T47D (cell line): ENCODE measurements at regions not wholly inside any gene's neighbourhood (a gene's known extent, or its start where the extent isn't known, plus 50 kb on each side); places are given as distances from the start of the nearest gene placed in this dataset.

Experiments used
- DNase-seq, 2 experiments: peaks; one replicate each; pipeline versions ENCODE4 v3.0.0 to v3.0.0-alpha.2; 2011 to 2012; ENCODE audit warnings: low read depth in 1 of 2, low spot score in 1 of 2
- JUND ChIP-seq: IDR thresholded peaks from 2 replicates; pipeline ENCODE4 v1.6.1; 2012; ENCODE audit warnings: low read depth
- in situ Hi-C: cut with HindIII; loops from 2 replicates; pipeline ENCODE4 v1.10.0; 2016; ENCODE audit warnings: low sequenced_read_pairs, low pct_unique_long_range_greater_than_20kb

- in situ Hi-C loops: no loop called here
- DNase-seq: no peak
- no peak for TF ChIP-seq JUND
These were observed 128.8 kb upstream of the CDH4 start for GRCh38 chr20:61123286-61123685.

- no peak for DNase-seq
- in situ Hi-C loops: no loop called here
- TF ChIP-seq JUND: no peak
These were observed 128.2 kb upstream of the CDH4 start for GRCh38 chr20:61123751-61124368.

- in situ Hi-C loops: no loop called here
- no peak for DNase-seq
- TF ChIP-seq JUND: no peak
These were observed 127.0 kb upstream of the CDH4 start for GRCh38 chr20:61125076-61125475.

- TF ChIP-seq JUND: no peak
- no peak for DNase-seq
- in situ Hi-C loops: no loop called here
These were observed 126.4 kb upstream of the CDH4 start for GRCh38 chr20:61125546-61126180.

GRCh38 chr20:61126369-61127195 is 125.5 kb upstream of the CDH4 start:
- in situ Hi-C loops: no loop called here
- no peak for TF ChIP-seq JUND
- no peak for DNase-seq

- in situ Hi-C loops: no loop called here
- DNase-seq: no peak
- no peak for TF ChIP-seq JUND
These were observed 124.6 kb upstream of the CDH4 start for GRCh38 chr20:61127311-61128039.

- TF ChIP-seq JUND: no peak
- in situ Hi-C loops: no loop called here
- no peak for DNase-seq
These were observed 123.3 kb upstream of the CDH4 start for GRCh38 chr20:61128701-61129269.

GRCh38 chr20:61129311-61129710 is 122.8 kb upstream of the CDH4 start:
- TF ChIP-seq JUND: no peak
- in situ Hi-C loops: no loop called here
- DNase-seq: no peak

GRCh38 chr20:61130156-61130555 is 121.9 kb upstream of the CDH4 start:
- in situ Hi-C loops: no loop called here
- no peak for TF ChIP-seq JUND
- no peak for DNase-seq

GRCh38 chr20:61131944-61132343 is 120.1 kb upstream of the CDH4 start:
- in situ Hi-C loops: no loop called here
- DNase-seq: no peak
- no peak for TF ChIP-seq JUND

GRCh38 chr20:61133611-61134010 is 118.5 kb upstream of the CDH4 start:
- no peak for DNase-seq
- TF ChIP-seq JUND: no peak
- in situ Hi-C loops: no loop called here

GRCh38 chr20:61134296-61135030 is 117.6 kb upstream of the CDH4 start:
- peak in 1 of 2 experiments; percentile 33 for DNase-seq
- in situ Hi-C loops: no loop called here
- TF ChIP-seq JUND: no peak
